CD4-positive, alpha-beta T cell treated with Interferon alpha-2 for 1 hour (primary cell): ENCODE measurements at regions not wholly inside any gene's neighbourhood (a gene's known extent, or its start where the extent isn't known, plus 50 kb on each side); places are given as distances from the start of the nearest gene placed in this dataset.
"Not testable (repeated sequence)": the region's sequence is repeated elsewhere in the genome, so short reads cannot be mapped to it uniquely, and the experiment has no call there.

Experiments used
- DNase-seq, 2 donors: peaks; one replicate each; pipeline ENCODE4 v3.0.0-alpha.2; 2020 to 2022

- no peak for DNase-seq
Observed at GRCh38 chr18:53918091-53918490, 306.4 kb downstream of the MBD2 start.

GRCh38 chr18:53911200-53911599 is 313.3 kb downstream of the MBD2 start:
- DNase-seq = no peak

- DNase-seq = peak in 1 of 2 donors; percentile 2
Observed at GRCh38 chr18:53909668-53910067, 314.8 kb downstream of the MBD2 start.

- no peak for DNase-seq
Observed at GRCh38 chr18:53907921-53908320, 316.5 kb downstream of the MBD2 start.

- no peak for DNase-seq
Observed at GRCh38 chr18:53906681-53907080, 317.8 kb downstream of the MBD2 start.

GRCh38 chr18:53894675-53895442 is 329.6 kb downstream of the MBD2 start:
- DNase-seq = no peak

GRCh38 chr18:53887447-53887846 is 337.0 kb downstream of the MBD2 start:
- DNase-seq = no peak

- no peak for DNase-seq
Observed at GRCh38 chr18:53886058-53886457, 338.4 kb downstream of the MBD2 start.

- DNase-seq = no peak
Observed at GRCh38 chr18:53883771-53884170, 340.7 kb downstream of the MBD2 start.

- DNase-seq = no peak
Observed at GRCh38 chr18:53874103-53874502, 350.4 kb downstream of the MBD2 start.

- no peak for DNase-seq
Observed at GRCh38 chr18:53864770-53865169, 359.7 kb downstream of the MBD2 start.

- DNase-seq = no peak
Observed at GRCh38 chr18:53862921-53863320, 361.5 kb downstream of the MBD2 start.

GRCh38 chr18:53861185-53861584 is 363.3 kb downstream of the MBD2 start:
- no peak for DNase-seq

GRCh38 chr18:53859764-53860163 is 364.7 kb downstream of the MBD2 start:
- DNase-seq = no peak

GRCh38 chr18:53850902-53851301 is 373.6 kb downstream of the MBD2 start:
- no peak for DNase-seq

- DNase-seq = no peak
Observed at GRCh38 chr18:53843763-53844162, 380.7 kb downstream of the MBD2 start.

- no peak for DNase-seq
Observed at GRCh38 chr18:53843113-53843760, 381.2 kb downstream of the MBD2 start.

GRCh38 chr18:53838746-53839145 is 385.7 kb downstream of the MBD2 start:
- no peak for DNase-seq

- DNase-seq = not testable (repeated sequence)
Observed at GRCh38 chr18:53821141-53821540, 403.3 kb downstream of the MBD2 start.

- DNase-seq = no peak
Observed at GRCh38 chr18:53819671-53820070, 404.8 kb downstream of the MBD2 start.

- DNase-seq = no peak
Observed at GRCh38 chr18:53819174-53819573, 405.3 kb downstream of the MBD2 start.

GRCh38 chr18:53817976-53818950 is 406.2 kb downstream of the MBD2 start:
- DNase-seq = no peak

- no peak for DNase-seq
Observed at GRCh38 chr18:53800171-53800570, 424.3 kb downstream of the MBD2 start.
